GM21367 (cell line): ENCODE measurements at regions not wholly inside any gene's neighbourhood (a gene's known extent, or its start where the extent isn't known, plus 50 kb on each side); places are given as distances from the start of the nearest gene placed in this dataset.

Source experiments
- ATAC-seq: cut with Tn5 transposase; IDR thresholded peaks from one replicate; pipeline ENCODE4 v1.9.1; 2021; ENCODE audit not compliant: unreplicated experiment

GRCh38 chr1:70874818-70875217 is 172.8 kb downstream of the PTGER3 start:
- no peak for ATAC-seq

DNA sequence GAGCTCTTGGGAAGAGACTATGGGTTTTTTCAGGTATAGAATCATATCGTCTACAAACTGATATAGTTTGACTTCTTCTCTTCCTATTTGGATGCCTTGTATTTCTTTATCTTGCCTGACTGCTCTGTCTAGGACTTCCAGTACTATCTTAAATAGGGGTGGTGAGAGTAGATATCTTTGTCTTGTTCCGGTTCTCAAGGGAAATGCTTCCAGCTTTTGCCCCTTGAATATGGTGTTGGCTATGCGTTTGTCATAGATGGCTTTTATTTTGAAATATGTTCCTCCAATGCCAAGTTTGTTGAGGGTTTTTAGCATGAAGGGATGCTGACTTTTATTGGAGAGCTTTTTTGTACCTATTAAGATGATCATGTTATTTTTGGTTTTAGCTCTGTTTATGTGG is 170.3 kb downstream of the PTGER3 start:
- no peak for ATAC-seq

GRCh38 chr1:70887936-70888335 is 159.7 kb downstream of the PTGER3 start:
- no peak for ATAC-seq

DNA sequence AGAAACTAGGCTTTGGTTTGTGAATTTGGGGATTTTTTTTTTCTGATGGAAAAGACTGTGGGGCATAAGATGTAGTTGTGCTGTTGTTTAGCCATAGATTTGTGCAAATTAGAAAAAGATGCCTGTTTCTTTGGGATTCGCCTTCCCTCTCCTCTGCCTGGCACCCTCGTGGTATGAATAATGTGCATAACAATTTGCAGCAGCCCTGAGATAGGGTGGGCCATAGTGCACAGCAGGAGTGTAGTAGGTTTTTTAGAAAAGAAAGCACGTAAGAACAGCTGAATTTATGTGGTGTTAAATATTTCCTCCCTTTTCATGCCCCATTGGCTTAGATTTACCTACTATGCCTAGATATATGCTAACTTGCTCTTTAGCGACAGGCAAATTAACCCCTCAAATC is 158.9 kb downstream of the PTGER3 start:
- ATAC-seq = no peak

- no peak for ATAC-seq
Observed at GRCh38 chr1:70890408-70890807, 157.2 kb downstream of the PTGER3 start.

GRCh38 chr1:70891051-70891843 is 156.4 kb downstream of the PTGER3 start:
- no peak for ATAC-seq

DNA sequence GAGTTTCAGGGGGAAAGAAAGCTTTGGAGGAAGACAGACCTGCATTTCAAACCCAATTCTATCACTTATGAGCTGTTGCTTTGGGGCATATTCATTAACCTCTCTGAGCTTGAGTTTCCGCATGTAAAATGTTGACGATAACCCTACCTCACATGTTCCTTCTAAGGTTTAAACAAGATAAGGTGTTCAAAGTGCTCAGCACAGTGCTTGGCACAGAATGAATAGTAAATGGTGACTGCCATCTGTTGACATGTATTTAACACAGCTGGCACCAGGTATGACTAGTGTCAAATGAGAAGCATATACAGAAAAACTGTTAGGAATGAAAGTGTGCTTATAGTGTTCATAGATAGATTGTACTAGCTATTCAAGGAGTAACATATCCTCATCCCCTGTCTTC is 155.5 kb downstream of the PTGER3 start:
- ATAC-seq = no peak

GRCh38 chr1:70892930-70893329 is 154.7 kb downstream of the PTGER3 start:
- ATAC-seq = no peak

GRCh38 chr1:70893381-70893780 is 154.2 kb downstream of the PTGER3 start:
- no peak for ATAC-seq

- ATAC-seq = no peak
Observed at GRCh38 chr1:70895531-70895930, 152.1 kb downstream of the PTGER3 start.

DNA sequence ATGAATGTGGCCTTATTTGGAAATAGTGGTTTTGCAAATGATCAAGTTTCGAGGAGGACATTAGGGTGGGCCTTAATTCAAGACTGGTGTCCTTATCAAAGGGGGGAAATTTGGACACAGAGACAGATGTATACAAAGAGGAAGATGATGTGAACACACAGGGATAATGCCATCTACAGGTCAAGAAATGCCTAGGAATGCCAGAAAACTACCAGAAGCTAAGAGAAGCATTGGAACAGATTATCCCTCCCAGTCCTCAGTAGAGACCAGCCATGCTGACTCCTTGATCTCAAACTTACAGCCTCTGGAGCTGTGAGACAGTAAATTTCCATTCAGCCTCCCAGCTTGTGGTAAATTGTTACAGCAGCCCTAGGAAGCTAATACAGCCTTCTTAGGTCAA is 151.4 kb downstream of the PTGER3 start:
- ATAC-seq = no peak

GRCh38 chr1:70897273-70897672 is 150.3 kb downstream of the PTGER3 start:
- ATAC-seq = no peak

- no peak for ATAC-seq
Observed at GRCh38 chr1:70899735-70900134, 147.9 kb downstream of the PTGER3 start.

GRCh38 chr1:70902211-70902610 is 145.4 kb downstream of the PTGER3 start:
- ATAC-seq = no peak

DNA sequence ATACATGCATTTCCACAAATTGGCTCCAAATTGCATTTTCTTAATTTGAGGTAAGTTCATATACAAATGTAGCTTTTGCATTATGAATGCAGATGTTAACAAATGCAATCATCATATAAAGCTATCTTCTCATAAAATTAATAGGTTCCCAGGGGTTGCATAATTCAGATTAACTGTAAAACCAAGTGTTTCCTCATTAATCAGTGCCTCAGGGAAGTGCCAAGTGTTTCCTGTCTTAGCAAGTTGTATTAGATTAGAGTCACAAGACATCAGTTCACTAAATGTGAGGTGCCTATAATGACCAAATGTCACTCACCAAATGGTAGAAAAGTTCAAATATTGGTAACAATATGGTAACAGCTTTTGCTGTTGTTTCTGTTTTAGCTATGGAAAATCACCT is 140.8 kb downstream of the PTGER3 start:
- ATAC-seq = no peak

DNA sequence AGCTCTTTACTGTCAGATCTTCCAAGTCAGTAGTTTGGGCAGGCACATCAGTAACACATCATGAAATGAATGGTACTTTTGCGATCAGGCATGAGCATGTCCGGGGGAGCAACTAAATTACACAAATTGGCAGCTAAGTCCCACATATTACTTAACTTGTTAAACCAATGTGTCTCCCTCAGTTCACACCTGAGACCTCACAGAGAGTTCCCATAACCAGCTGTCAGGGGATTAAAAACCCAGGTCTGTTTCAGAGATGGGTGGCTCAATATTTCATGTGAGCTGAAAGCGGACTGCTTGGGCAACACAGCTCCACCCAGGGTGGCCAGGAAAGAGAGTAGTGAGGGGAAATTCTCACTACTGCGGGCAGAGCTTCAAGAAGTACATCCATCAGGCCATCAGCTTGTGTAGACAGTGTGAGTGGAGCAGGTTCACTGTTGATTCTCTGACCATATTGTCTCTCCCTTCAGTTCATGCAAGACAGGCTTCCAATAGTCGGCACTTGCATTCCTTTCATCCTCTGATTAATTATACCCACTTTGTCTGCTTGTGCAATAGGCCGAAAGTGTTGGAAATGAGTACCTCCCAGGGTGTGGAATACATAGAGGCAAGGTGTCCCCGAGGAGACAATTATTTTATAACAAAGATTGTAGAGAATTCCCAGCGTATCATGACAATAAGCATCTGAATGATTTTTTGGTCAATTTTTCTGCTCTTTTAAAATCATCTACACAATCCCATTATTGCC is 139.9 kb downstream of the PTGER3 start:
- no peak for ATAC-seq

DNA sequence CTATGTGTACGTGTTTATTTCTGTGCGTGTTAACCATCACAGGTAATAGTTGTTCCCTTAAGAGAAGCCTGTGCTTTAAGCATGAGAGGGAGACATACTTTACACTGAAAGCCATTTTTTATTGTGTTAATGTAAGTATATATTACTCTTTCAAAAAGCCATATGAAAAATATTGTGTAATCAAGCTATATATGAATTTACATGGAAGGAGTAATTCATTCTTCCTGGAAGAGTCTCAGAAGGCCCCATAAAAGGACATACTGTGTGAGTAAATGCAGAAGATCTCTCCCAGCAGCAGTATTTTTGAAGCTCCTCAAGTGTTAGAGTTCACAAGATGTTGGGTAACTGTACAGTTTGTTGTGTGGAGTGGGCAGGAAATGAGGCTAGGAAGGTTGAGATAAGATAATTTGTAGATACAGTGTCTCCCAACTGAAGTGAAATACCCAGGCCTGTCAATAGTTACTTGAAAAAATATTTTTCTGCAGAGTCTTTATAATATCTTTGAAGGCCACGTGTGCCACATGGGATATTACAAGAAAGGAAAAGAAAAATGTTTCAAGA is 138.3 kb downstream of the PTGER3 start:
- no peak for ATAC-seq

GRCh38 chr1:70910013-70910412 is 137.6 kb downstream of the PTGER3 start:
- ATAC-seq = peak; percentile 59

- ATAC-seq = no peak
Observed at GRCh38 chr1:70911861-70912260, 135.8 kb downstream of the PTGER3 start.

GRCh38 chr1:70914224-70914623 is 133.4 kb downstream of the PTGER3 start:
- ATAC-seq = no peak

DNA sequence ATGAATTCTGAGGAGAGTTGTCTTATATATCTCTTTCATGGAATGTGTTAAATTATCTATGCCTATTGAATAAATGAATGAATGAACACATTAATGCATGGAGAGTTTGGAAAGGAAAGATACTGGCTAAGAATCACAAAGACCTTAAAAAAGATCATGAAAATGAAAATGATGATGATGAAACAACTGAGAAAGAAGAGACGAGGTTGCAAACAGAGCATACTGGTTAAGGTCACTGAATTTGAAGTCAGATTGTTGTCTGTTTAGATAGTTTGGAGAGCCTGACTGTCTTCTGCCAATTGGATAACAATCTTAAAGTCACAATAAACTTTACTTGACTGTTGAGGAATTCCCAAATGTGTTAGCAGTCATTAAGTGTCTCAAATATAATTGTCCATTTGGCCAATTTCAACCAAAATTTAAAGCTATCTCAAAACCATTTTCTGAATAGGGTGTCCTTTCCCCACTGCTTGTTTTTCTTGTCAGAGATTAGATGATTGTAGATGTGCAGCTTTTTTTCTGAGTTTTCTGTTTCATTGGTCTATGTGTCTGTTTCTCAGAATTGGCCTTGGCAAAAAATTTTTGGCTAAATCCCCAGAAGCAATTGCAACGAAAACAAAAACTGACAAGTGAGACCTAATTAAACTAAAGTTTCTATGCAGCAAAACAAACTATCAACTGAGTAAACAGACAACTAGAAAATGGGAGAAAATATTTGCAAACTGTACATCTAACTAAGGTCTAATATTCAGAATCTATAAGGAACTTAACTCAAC is 132.2 kb downstream of the PTGER3 start:
- ATAC-seq = no peak
